C4-2B (cell line): ENCODE measurements at regions not wholly inside any gene's neighbourhood (a gene's known extent, or its start where the extent isn't known, plus 50 kb on each side); places are given as distances from the start of the nearest gene placed in this dataset.

Source experiments
- CTCF ChIP-seq: fragments of 450-650 bp; conservative IDR thresholded peaks from 2 replicates; pipeline ENCODE4 v1.5.1; 2017; ENCODE audit warnings: mild to moderate bottlenecking
- ZFX ChIP-seq: fragments of 450-650 bp; IDR thresholded peaks from 2 replicates; pipeline ENCODE4 v1.6.1; 2017

- TF ChIP-seq CTCF: no peak
- TF ChIP-seq ZFX: no peak
Observed at GRCh38 chr7:153934048-153934447, 118.2 kb upstream of the DPP6 start.
